Progenitor cell of endocrine pancreas (in vitro differentiated cells): ENCODE measurements at regions not wholly inside any gene's neighbourhood (a gene's known extent, or its start where the extent isn't known, plus 50 kb on each side); places are given as distances from the start of the nearest gene placed in this dataset.

ENCODE experiments used
- DNase-seq: peaks from one replicate; pipeline ENCODE4 v3.0.0; 2021; ENCODE audit warnings: low spot score; ENCODE audit not compliant: unreplicated experiment
- H3K27ac Mint-ChIP-seq: 2 replicates; pipeline ENCODE4 v1.8.0; 2021; ENCODE audit warnings: mild to moderate bottlenecking, moderate library complexity, mixed read lengths
- H3K27me3 Mint-ChIP-seq: 2 replicates; pipeline ENCODE4 v1.8.0; 2021; ENCODE audit warnings: mixed read lengths
- H3K36me3 Mint-ChIP-seq: 2 replicates; pipeline ENCODE4 v1.8.0; 2022; ENCODE audit warnings: mixed read lengths; ENCODE audit not compliant: insufficient read depth
- H3K4me1 Mint-ChIP-seq: 2 replicates; pipeline ENCODE4 v1.8.0; 2021; ENCODE audit warnings: low read depth, mixed read lengths
- H3K4me3 Mint-ChIP-seq: 2 replicates; pipeline ENCODE4 v1.8.0; 2021; ENCODE audit warnings: low read depth, mild to moderate bottlenecking, moderate library complexity, mixed read lengths
- H3K9me3 Mint-ChIP-seq: 2 replicates; pipeline ENCODE4 v1.8.0; 2021; ENCODE audit warnings: low read depth, mixed read lengths
- CTCF ChIP-seq: fragments of 200-600 bp; sonication (generic); IDR thresholded peaks from one replicate; pipeline ENCODE4 v1.5.0; 2021; ENCODE audit warnings: antibody characterized with exemption, mild to moderate bottlenecking; ENCODE audit not compliant: unreplicated experiment

- Mint-ChIP-seq H3K9me3 (no peaks in the 10 kb centered on the region), H3K27ac (no peak overlapping the region), H3K4me1 (no peaks in the 10 kb centered on the region), H3K36me3 (no peaks in the 10 kb centered on the region), H3K27me3 (peaks cover 40% of the 10 kb centered on the region), H3K4me3 (no peak overlapping the region)
- no peak for TF ChIP-seq CTCF
- no peak for DNase-seq
Observed at GRCh38 chr17:74005790-74006189, 197.7 kb upstream of the RPL38 start.

- peaks cover 45% of the 10 kb centered on the region for H3K27me3 Mint-ChIP-seq
- H3K27ac Mint-ChIP-seq = no peak overlapping the region
- H3K4me1 Mint-ChIP-seq = peaks cover 1% of the 10 kb centered on the region
- no peak overlapping the region for H3K4me3 Mint-ChIP-seq
- no peak for DNase-seq
- H3K9me3 Mint-ChIP-seq = no peaks in the 10 kb centered on the region
- H3K36me3 Mint-ChIP-seq = no peaks in the 10 kb centered on the region
- TF ChIP-seq CTCF = no peak
Observed at GRCh38 chr17:74006371-74006770, 197.1 kb upstream of the RPL38 start.

GRCh38 chr17:74008196-74008595, 195.3 kb upstream of the RPL38 start:
- no peak for DNase-seq
- Mint-ChIP-seq H3K9me3 (no peaks in the 10 kb centered on the region), H3K4me3 (no peak overlapping the region), H3K4me1 (peaks cover 3% of the 10 kb centered on the region), H3K27ac (no peak overlapping the region), H3K36me3 (no peaks in the 10 kb centered on the region), H3K27me3 (peaks cover 50% of the 10 kb centered on the region)
- peak; percentile 27 for TF ChIP-seq CTCF

GRCh38 chr17:74009056-74009625, 194.3 kb upstream of the RPL38 start:
- Mint-ChIP-seq H3K9me3 (no peaks in the 10 kb centered on the region), H3K36me3 (no peaks in the 10 kb centered on the region), H3K27me3 (peaks cover 52% of the 10 kb centered on the region), H3K4me1 (peaks cover 7% of the 10 kb centered on the region), H3K4me3 (no peak overlapping the region), H3K27ac (no peak overlapping the region)
- TF ChIP-seq CTCF = no peak
- DNase-seq = no peak

GRCh38 chr17:74010903-74011302, 192.6 kb upstream of the RPL38 start:
- Mint-ChIP-seq H3K4me3 (no peak overlapping the region), H3K27me3 (peaks cover 43% of the 10 kb centered on the region), H3K36me3 (no peaks in the 10 kb centered on the region), H3K4me1 (peaks cover 7% of the 10 kb centered on the region), H3K9me3 (no peaks in the 10 kb centered on the region), H3K27ac (no peak overlapping the region)
- no peak for DNase-seq
- no peak for TF ChIP-seq CTCF
